Psoas muscle (tissue), 7 donors: ENCODE measurements at regions not wholly inside any gene's neighbourhood (a gene's known extent, or its start where the extent isn't known, plus 50 kb on each side); places are given as distances from the start of the nearest gene placed in this dataset.

Source experiments
- ATAC-seq, 4 donors: fragments of 200-7000 bp; cut with Tn5 transposase; one replicate each; pipeline ENCODE4 v1.9.1; 2020; ENCODE audit warnings: moderate library complexity in 3 of 4, mild to moderate bottlenecking in 2 of 4
- DNase-seq, 2 donors: peaks; one replicate each; pipeline ENCODE4 v3.0.0-alpha.2; 2020
- H3K27ac ChIP-seq: fragments of 200-600 bp; one replicate; pipeline ENCODE4 v1.8.0; 2022
- H3K27me3 ChIP-seq, 3 donors: fragments of 200-600 bp in 1 of 3; one replicate each; pipeline versions ENCODE4 v1.6.1 to v1.8.0; 2013 to 2022; ENCODE audit warnings: low read length in 2 of 3, mild to moderate bottlenecking in 2 of 3, moderate library complexity in 1 of 3; ENCODE audit not compliant: insufficient read depth in 3 of 3
- H3K36me3 ChIP-seq, 2 donors: fragments of 200-600 bp in 1 of 2; one replicate each; pipeline versions ENCODE4 v1.6.1 to v1.8.0; 2013 to 2022; ENCODE audit warnings: low read depth in 1 of 2, mild to moderate bottlenecking in 1 of 2, moderate library complexity in 1 of 2; ENCODE audit not compliant: insufficient read depth in 1 of 2
- H3K4me1 ChIP-seq: fragments of 200-600 bp; one replicate; pipeline ENCODE4 v1.8.0; 2022
- H3K4me3 ChIP-seq: fragments of 200-600 bp; one replicate; pipeline ENCODE4 v1.8.0; 2022; ENCODE audit warnings: mild to moderate bottlenecking
- H3K9me3 ChIP-seq: fragments of 200-600 bp; one replicate; pipeline ENCODE4 v1.8.0; 2022
- WGBS, 3 donors: extraction: QIAGEN DNeasy Blood & Tissue Kit; methylation state at CpG; one replicate each; pipeline versions ENCODE4 v1.1.6 to v1.1.7; 2013; 5-methylcytosine and 5-hydroxymethylcytosine counted together
- intact Hi-C, 2 donors: fragments of 100-400 bp; cut with DNase I; formaldehyde crosslinking; loops; one replicate each; pipeline versions ENCODE4 v1.11.0 to v1.14.2; 2022
- TF ChIP-seq, protein P1 (sequence below): fragments of 200-600 bp; IDR thresholded peaks from one replicate; pipeline ENCODE4 v1.8.0; 2022; ENCODE audit warnings: antibody characterized with exemption
- donor health status: healthy with polysubstance abuse.
- donor health status: DM: no; HTN: no; CAD: no; lungs with moderate emphysema.
- donor health status: Bipolar disorder and iron deficiency.
- donor health status: healthy.
- donor health status: DM: yes; HTN: yes; CAD: no.
- donor health status: DM: no; HTN: no; CAD: no.
- donor health status: DM: yes; HTN: yes; CAD: no.

DNA sequence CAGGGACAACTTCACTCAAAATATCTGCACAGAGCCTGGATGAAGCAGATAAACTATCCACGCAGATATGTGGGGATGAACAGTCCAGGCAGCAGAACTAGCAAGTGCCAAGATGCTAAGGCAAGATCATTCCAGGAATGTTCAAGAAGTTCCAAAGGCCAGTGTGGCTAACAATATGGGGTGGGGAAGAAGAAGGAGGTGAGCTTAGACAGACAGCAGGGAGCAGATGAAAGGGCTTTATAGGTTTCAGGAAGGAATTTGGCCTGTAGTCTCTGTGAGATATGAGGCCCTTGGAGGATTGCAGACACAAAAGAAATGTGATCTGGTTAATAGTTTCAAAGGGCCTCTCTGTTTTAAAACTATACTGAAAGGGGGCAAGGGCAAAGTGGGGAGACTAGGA, 63.5 kb upstream of the PPM1H start:
- 81 to 85% (median 82%) methylated on average over 1 of the region's 1 CpG for WGBS, 3 donors
- Histone ChIP-seq H3K4me3 (no peak overlapping the region), H3K27ac (no peak overlapping the region), H3K4me1 (no peaks in the 10 kb centered on the region), H3K9me3 (no peaks in the 10 kb centered on the region), H3K36me3 (no peaks in the 10 kb centered on the region), H3K27me3 (no peaks in the 10 kb centered on the region)
- TF ChIP-seq, protein P1, sequence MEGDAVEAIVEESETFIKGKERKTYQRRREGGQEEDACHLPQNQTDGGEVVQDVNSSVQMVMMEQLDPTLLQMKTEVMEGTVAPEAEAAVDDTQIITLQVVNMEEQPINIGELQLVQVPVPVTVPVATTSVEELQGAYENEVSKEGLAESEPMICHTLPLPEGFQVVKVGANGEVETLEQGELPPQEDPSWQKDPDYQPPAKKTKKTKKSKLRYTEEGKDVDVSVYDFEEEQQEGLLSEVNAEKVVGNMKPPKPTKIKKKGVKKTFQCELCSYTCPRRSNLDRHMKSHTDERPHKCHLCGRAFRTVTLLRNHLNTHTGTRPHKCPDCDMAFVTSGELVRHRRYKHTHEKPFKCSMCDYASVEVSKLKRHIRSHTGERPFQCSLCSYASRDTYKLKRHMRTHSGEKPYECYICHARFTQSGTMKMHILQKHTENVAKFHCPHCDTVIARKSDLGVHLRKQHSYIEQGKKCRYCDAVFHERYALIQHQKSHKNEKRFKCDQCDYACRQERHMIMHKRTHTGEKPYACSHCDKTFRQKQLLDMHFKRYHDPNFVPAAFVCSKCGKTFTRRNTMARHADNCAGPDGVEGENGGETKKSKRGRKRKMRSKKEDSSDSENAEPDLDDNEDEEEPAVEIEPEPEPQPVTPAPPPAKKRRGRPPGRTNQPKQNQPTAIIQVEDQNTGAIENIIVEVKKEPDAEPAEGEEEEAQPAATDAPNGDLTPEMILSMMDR: no peak
- no peak for ATAC-seq
- intact Hi-C loops: no loop called here
- no peak for DNase-seq

DNA sequence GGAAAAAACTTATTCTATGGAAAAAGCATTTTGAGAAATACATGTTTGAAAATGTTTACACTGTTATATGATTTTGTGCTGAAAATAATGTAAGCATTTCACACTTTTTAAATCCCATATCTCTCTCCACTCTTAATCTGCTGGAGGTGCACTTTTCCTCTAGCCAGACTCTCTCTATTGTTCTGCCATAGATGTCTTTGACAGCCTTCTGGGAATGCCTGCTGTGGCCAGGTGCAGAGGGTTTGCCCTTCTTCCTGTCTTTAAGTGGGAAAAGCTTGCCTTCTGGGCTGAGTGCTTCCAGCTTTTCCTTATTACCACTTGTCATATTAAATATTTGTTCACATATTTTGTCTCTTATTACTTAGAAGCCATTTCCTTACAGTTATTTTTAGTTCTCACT, 60.1 kb upstream of the PPM1H start:
- DNase-seq: no peak
- intact Hi-C loops: no loop called here

DNA sequence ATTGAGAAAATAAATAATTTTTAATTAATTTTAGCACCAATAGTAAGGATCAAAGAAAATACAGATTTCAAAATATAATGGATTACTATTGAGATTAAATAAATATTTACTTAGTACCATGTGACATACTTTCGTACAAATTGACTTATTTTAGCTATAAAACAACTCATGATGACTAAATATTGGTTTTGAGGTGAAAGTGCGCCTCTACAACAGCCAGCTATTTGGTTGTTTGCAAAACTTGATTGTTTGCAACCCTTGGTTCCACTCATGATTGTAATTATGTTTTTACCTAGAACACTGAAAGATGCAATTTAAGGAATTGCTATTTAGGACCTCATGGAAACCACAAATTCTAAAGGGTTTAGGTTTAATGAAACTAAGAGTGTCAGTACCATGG, 51.9 kb upstream of the PPM1H start:
- TF ChIP-seq, protein P1: no peak
- H3K36me3 ChIP-seq: no peaks in the 10 kb centered on the region
- H3K27me3 ChIP-seq: no peaks in the 10 kb centered on the region
- DNase-seq (no peak), ATAC-seq (no peak)
- H3K4me1 ChIP-seq: no peaks in the 10 kb centered on the region
- WGBS, 3 donors: 39 to 82% (median 43%) methylated on average over 2 of the region's 2 CpGs
- intact Hi-C loops: no loop called here
- H3K27ac ChIP-seq: no peak overlapping the region
- no peak overlapping the region for H3K4me3 ChIP-seq
- no peaks in the 10 kb centered on the region for H3K9me3 ChIP-seq

More for the DNA sequence above, 60.1 kb upstream of the PPM1H start:
- Histone ChIP-seq H3K4me3 (no peak overlapping the region), H3K27ac (no peak overlapping the region), H3K4me1 (no peaks in the 10 kb centered on the region), H3K36me3 (no peaks in the 10 kb centered on the region), H3K27me3 (no peaks in the 10 kb centered on the region), H3K9me3 (no peaks in the 10 kb centered on the region)
- TF ChIP-seq, protein P1: no peak
- no peak for ATAC-seq
